Stomach (tissue), 8 donors: ENCODE measurements at regions not wholly inside any gene's neighbourhood (a gene's known extent, or its start where the extent isn't known, plus 50 kb on each side); places are given as distances from the start of the nearest gene placed in this dataset.
"Not testable (repeated sequence)": the region's sequence is repeated elsewhere in the genome, so short reads cannot be mapped to it uniquely, and the experiment has no call there.

Experiments
- DNase-seq, 2 donors: peaks; one replicate each; pipeline versions ENCODE4 v3.0.0 to v3.0.0-alpha.2; 2013 to 2019
- H3K27ac ChIP-seq, 5 donors: fragments of 200-600 bp in 4 of 5; sonication (generic) in 4 of 5; one replicate each; pipeline ENCODE4 v1.5.1; 2013 to 2019; ENCODE audit warnings: mild to moderate bottlenecking in 1 of 5, moderate library complexity in 1 of 5
- H3K27me3 ChIP-seq, 3 donors: fragments of 200-600 bp; sonication (generic); one replicate each; pipeline ENCODE4 v1.5.1; 2017 to 2019; ENCODE audit warnings: mixed run types in 1 of 3
- H3K36me3 ChIP-seq, 4 donors: fragments of 200-600 bp; sonication (generic); 1 replicate in 3 of 4; 2 replicates in 1 of 4; pipeline ENCODE4 v1.5.1; 2016 to 2019
- H3K4me1 ChIP-seq, 4 donors: fragments of 200-600 bp; sonication (generic); one replicate each; pipeline ENCODE4 v1.5.1; 2016 to 2019
- H3K4me3 ChIP-seq, 4 donors: fragments of 200-600 bp; sonication (generic) in 3 of 4; one replicate each; pipeline ENCODE4 v1.5.1; 2016 to 2019; ENCODE audit warnings: mild to moderate bottlenecking in 1 of 4
- H3K9me3 ChIP-seq, 4 donors: fragments of 200-600 bp; sonication (generic); one replicate each; pipeline ENCODE4 v1.5.1; 2016 to 2019
- EP300 ChIP-seq: sonication (generic); formaldehyde crosslinking; IDR thresholded peaks from one replicate; pipeline ENCODE4 v1.6.1; 2017; ENCODE audit warnings: antibody characterized with exemption
- POLR2A ChIP-seq, 4 donors: fragments of 450-650 bp; IDR thresholded peaks; one replicate each; pipeline ENCODE4 v1.6.1; 2016; ENCODE audit warnings: antibody characterized with exemption in 4 of 4, control low read depth in 2 of 4, mild to moderate bottlenecking in 1 of 4, moderate library complexity in 1 of 4
- POLR2AphosphoS5 ChIP-seq, 3 donors: sonication (generic); formaldehyde crosslinking; IDR thresholded peaks; one replicate each; pipeline ENCODE4 v1.6.1; 2016; ENCODE audit warnings: antibody characterized with exemption in 3 of 3
- WGBS, 5 donors: extraction: QIAGEN DNeasy Blood & Tissue Kit in 3 of 5; methylation state at CpG; one replicate each; pipeline versions ENCODE4 v1.1.5 to v1.1.7; 2013 to 2018; 5-methylcytosine and 5-hydroxymethylcytosine counted together
- intact Hi-C: fragments of 100-400 bp; cut with DNase I; formaldehyde crosslinking; loops from one replicate; pipeline ENCODE4 v1.15.1; 2023; ENCODE audit warnings: low total_unique reads
- TF ChIP-seq, protein P1 (sequence below), 7 experiments: fragments of 450-650 bp in 4 of 7; fragments of 200-600 bp in 3 of 7; sonication (generic) in 3 of 7; IDR thresholded peaks; one replicate each; pipeline ENCODE4 v1.5.1; 2016 to 2019; ENCODE audit warnings: antibody characterized with exemption in 7 of 7, control low read depth in 2 of 7, mild to moderate bottlenecking in 1 of 7
- donor health status: healthy with polysubstance abuse.
- donor health status: Bipolar disorder and iron deficiency.
- donor health status: healthy.

DNA sequence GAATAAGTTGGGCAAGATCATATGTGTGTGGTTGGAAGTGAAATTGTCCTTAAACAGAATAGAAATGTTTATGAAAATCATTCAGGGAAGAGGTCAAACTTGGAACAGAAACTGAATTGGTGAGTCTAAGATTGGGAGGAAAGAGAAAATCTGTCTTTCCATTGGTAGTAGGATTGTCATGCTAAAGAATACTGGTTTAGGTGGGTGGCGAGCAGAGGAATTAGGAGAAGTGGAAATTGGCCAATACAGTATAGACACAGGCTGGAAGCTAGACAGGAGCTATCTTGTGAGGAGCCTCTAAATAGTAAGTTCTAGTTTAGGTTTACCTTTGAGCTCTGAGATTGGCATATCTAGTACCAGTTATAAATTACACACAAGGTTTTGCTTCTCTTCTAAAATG is 80.9 kb upstream of the KYNU start:
- 38 to 80% (median 68%) methylated on average over 1 of the region's 1 CpG for WGBS, 5 donors
- no peaks in the 10 kb centered on the region for H3K27me3 ChIP-seq
- H3K4me3 ChIP-seq = no peak overlapping the region
- DNase-seq = no peak
- H3K27ac ChIP-seq = no peak overlapping the region
- H3K9me3 ChIP-seq = no peaks in the 10 kb centered on the region
- no peaks in the 10 kb centered on the region for H3K4me1 ChIP-seq
- intact Hi-C loops = no loop called here
- TF ChIP-seq EP300 = no peak
- no peak for TF ChIP-seq POLR2A (IDR thresholded peaks at IDR 0.05)
- TF ChIP-seq POLR2AphosphoS5 (IDR thresholded peaks at IDR 0.05) = no peak
- TF ChIP-seq, protein P1, sequence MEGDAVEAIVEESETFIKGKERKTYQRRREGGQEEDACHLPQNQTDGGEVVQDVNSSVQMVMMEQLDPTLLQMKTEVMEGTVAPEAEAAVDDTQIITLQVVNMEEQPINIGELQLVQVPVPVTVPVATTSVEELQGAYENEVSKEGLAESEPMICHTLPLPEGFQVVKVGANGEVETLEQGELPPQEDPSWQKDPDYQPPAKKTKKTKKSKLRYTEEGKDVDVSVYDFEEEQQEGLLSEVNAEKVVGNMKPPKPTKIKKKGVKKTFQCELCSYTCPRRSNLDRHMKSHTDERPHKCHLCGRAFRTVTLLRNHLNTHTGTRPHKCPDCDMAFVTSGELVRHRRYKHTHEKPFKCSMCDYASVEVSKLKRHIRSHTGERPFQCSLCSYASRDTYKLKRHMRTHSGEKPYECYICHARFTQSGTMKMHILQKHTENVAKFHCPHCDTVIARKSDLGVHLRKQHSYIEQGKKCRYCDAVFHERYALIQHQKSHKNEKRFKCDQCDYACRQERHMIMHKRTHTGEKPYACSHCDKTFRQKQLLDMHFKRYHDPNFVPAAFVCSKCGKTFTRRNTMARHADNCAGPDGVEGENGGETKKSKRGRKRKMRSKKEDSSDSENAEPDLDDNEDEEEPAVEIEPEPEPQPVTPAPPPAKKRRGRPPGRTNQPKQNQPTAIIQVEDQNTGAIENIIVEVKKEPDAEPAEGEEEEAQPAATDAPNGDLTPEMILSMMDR (IDR thresholded peaks at IDR 0.05) = no peak
- no peaks in the 10 kb centered on the region for H3K36me3 ChIP-seq

DNA sequence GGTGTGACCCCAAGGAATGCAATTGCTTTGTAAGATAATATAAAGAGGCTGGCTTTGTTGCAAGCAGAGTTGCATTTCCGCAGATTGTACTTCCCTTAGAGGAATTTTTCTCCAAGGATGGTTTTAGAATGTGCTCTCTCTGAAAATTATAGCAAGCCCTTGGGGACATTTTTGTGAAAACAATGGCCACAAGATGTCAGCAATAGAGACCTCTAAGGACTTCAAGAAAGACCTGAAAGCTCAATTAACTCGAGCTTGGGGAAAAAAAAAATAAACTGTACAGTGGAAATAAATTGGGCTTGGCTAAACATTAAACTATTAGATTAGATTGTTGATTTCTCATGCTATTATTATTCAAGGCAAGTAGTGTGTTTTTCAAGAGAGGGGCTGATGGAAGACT is 81.3 kb upstream of the KYNU start:
- WGBS, 5 donors = 25 to 39% (median 27%) methylated on average over 2 of the region's 2 CpGs
- Histone ChIP-seq H3K4me1 (no peaks in the 10 kb centered on the region), H3K36me3 (no peaks in the 10 kb centered on the region), H3K27ac (no peak overlapping the region), H3K4me3 (no peak overlapping the region), H3K27me3 (no peaks in the 10 kb centered on the region), H3K9me3 (no peaks in the 10 kb centered on the region)
- intact Hi-C loops = no loop called here
- no peak for TF ChIP-seq POLR2AphosphoS5 (IDR thresholded peaks at IDR 0.05)
- no peak for TF ChIP-seq POLR2A (IDR thresholded peaks at IDR 0.05)
- TF ChIP-seq, protein P1 (IDR thresholded peaks at IDR 0.05) = no peak
- TF ChIP-seq EP300 = no peak
- DNase-seq = no peak

DNA sequence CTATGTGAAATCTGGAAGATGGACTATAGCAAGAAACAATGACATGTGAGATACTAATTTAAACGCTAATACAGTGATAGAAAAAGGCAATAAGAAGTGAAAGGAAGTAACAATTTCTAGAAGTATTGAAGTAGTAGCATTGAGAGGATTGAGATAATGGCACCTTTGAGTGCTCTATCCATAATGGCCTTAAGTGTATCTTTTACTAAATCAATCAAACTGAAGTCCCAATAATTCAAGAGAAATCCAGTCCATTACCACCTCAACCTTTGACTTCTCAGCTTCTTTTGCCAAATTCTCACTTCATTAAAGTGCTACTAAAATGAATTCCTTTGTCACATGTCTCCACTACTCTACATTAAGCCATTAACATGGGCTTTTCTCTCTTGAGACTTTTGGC is 82.6 kb upstream of the KYNU start:
- Histone ChIP-seq H3K27ac (no peak overlapping the region), H3K4me3 (no peak overlapping the region), H3K4me1 (no peaks in the 10 kb centered on the region), H3K27me3 (no peaks in the 10 kb centered on the region), H3K9me3 (no peaks in the 10 kb centered on the region), H3K36me3 (no peaks in the 10 kb centered on the region)
- DNase-seq = no peak
- intact Hi-C loops = no loop called here
- WGBS, 5 donors = 74 to 88% (median 80%) methylated on average over 1 of the region's 1 CpG
- no peak for TF ChIP-seq EP300
- TF ChIP-seq, protein P1 (IDR thresholded peaks at IDR 0.05) = no peak
- TF ChIP-seq POLR2A (IDR thresholded peaks at IDR 0.05) = no peak
- TF ChIP-seq POLR2AphosphoS5 (IDR thresholded peaks at IDR 0.05) = no peak

DNA sequence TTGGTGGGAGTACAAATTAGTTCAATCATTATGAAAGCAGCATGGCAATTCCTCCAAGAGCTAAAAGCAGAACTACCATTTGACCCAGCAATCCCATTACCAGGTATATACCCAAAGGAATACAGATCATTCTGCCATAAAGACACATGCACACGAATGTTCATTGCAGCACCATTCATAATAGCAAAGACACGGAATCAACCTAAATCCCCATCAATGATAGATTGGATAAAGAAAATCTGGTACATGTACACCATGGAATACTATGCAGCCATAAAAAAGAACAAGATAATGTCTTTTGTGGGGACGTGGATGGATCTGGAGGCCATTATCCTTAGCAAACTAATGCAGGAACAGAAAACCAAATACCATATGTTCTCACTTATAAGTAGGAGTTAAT is 85.1 kb upstream of the KYNU start:
- H3K36me3 ChIP-seq, H3K4me3 ChIP-seq, H3K9me3 ChIP-seq, H3K27me3 ChIP-seq, DNase-seq, H3K27ac ChIP-seq, intact Hi-C loops, H3K4me1 ChIP-seq: not testable (repeated sequence)
- WGBS, 5 donors = 71 to 84% (median 79%) methylated on average over 3 of the region's 3 CpGs

DNA sequence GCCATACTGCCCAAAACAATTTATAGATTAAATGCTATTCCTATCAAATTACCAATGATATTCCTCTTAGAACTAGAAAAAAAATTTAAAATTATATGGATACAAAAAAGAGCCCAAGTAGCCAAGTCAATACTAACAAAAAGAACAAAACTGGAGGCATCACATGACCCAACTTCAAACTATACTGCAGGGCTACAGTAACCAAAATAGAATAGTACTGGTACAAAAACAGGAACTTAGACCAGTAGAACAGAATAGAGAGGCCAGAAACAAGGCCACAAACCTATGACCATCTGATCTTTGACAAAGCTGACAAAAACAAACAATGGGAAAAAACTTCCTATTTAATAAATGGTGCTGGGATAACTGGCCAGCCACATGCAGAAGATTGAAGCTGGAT is 86.1 kb upstream of the KYNU start:
- intact Hi-C loops = no loop called here
- no peak for DNase-seq
- H3K4me1 ChIP-seq = no peaks in the 10 kb centered on the region

More for the DNA sequence above, 86.1 kb upstream of the KYNU start:
- TF ChIP-seq EP300 (no peak), POLR2A (IDR thresholded peaks at IDR 0.05) (no peak), POLR2AphosphoS5 (IDR thresholded peaks at IDR 0.05) (no peak)
- TF ChIP-seq, protein P1 (IDR thresholded peaks at IDR 0.05) = no peak
- no peaks in the 10 kb centered on the region for H3K9me3 ChIP-seq
- H3K27me3 ChIP-seq = no peaks in the 10 kb centered on the region
- no peaks in the 10 kb centered on the region for H3K36me3 ChIP-seq
- H3K4me3 ChIP-seq = no peak overlapping the region
- no peak overlapping the region for H3K27ac ChIP-seq
